ENCODE measurements at regions not wholly inside any gene's neighbourhood (a gene's known extent, or its start where the extent isn't known, plus 50 kb on each side); places are given as distances from the start of the nearest gene placed in this dataset.
A peak's percentile ranks its signal among the peaks of the same experiment; 100 is the strongest.

DNA sequence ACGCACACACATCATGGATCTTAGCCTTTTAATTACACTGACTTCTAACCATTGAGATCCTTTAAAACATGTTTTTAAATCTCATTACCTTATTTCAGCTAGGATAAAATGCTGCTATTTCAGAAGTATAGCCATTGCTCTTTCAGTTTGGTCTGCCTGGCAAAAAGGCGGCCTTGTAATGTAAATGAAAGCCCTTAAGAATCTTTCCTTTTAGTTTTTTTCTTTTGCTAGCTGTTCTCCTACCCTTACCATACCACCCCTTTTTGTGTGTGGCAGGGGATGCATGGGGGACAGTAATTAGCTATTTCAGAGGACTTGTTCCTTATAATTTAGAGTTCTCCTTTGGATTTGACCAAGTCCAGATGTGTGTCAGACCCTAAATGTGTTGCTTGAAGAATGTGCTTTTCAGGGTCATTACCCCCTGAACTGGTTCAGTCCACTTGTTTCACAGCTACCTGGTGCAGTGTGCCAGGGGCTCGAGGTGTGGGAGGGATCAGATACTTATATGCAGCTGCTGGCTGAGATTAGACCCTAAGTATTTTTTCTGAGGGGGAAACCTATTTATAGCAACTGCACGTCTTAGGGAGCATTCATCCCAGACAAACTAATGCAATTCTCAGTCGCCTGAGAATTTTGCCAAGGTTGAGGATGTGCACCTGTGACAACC, 986.8 kb downstream of the NLGN4Y start:
- no peaks in the 10 kb centered on the region for H3K36me3 Mint-ChIP-seq
- H3K4me1 Mint-ChIP-seq: no peaks in the 10 kb centered on the region
- Histone ChIP-seq H3K9me3 (ENCODE audit: control insufficient read depth in 2 of 2, low read length in 2 of 2) (no peaks in the 10 kb centered on the region), H3K27me3 (ENCODE audit: control insufficient read depth, insufficient read depth, low read length) (no peaks in the 10 kb centered on the region), H3K4me1 (ENCODE audit: control insufficient read depth, insufficient read depth, low read length, poor library complexity, severe bottlenecking) (no peaks in the 10 kb centered on the region), H3K27ac (ENCODE audit: insufficient read depth, low read length, poor library complexity, severe bottlenecking) (no peak overlapping the region), H3K36me3 (ENCODE audit: control insufficient read depth, insufficient read depth, low read length) (no peaks in the 10 kb centered on the region), H3K4me3 (ENCODE audit: low read depth, low read length) (no peak overlapping the region)
- no peaks in the 10 kb centered on the region for H3K9me3 Mint-ChIP-seq
- ATAC-seq (ENCODE audit: low read depth in 2 of 2) (no peak), DNase-seq (no peak)
- no peak overlapping the region for H3K27ac Mint-ChIP-seq
- H3K4me3 Mint-ChIP-seq: no peak overlapping the region
- H3K27me3 Mint-ChIP-seq: no peaks in the 10 kb centered on the region

DNA sequence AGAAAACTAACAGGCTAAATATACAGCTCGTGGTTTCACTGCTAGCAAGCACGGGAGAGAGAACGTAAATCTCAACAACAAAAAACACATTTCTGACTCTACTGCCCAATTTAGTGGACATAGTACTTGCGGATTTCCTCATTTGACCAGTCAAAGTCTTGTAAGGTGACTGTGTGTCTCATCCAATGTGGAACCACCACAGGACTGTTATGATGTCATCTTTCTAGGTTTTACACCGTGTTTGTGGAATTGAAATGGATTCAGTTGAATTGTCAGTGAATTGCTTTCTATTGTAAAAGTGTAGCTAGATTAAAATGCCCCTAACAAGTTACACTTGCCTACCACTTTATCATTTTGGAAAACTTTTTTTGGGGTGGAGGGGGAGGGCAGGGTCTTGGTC, 1010.8 kb downstream of the NLGN4Y start:
- H3K36me3 Mint-ChIP-seq: no peaks in the 10 kb centered on the region
- no peaks in the 10 kb centered on the region for H3K36me3 ChIP-seq (ENCODE audit: control insufficient read depth, insufficient read depth, low read length)
- peaks cover 0 to 1% (median 0%) of the 10 kb centered on the region in 7 donors for H3K9me3 Mint-ChIP-seq
- H3K4me1 Mint-ChIP-seq: no peaks in the 10 kb centered on the region
- H3K27ac Mint-ChIP-seq: no peak overlapping the region
- DNase-seq: no peak
- ATAC-seq (ENCODE audit: low read depth in 2 of 2): no peak
- H3K4me1 ChIP-seq (ENCODE audit: control insufficient read depth, insufficient read depth, low read length, poor library complexity, severe bottlenecking): no peaks in the 10 kb centered on the region
- no peak overlapping the region for H3K27ac ChIP-seq (ENCODE audit: insufficient read depth, low read length, poor library complexity, severe bottlenecking)
- no peaks in the 10 kb centered on the region for H3K27me3 ChIP-seq (ENCODE audit: control insufficient read depth, insufficient read depth, low read length)
- H3K4me3 Mint-ChIP-seq: no peak overlapping the region
- no peak overlapping the region for H3K4me3 ChIP-seq (ENCODE audit: low read depth, low read length)
- no peaks in the 10 kb centered on the region for H3K9me3 ChIP-seq (ENCODE audit: control insufficient read depth in 2 of 2, low read length in 2 of 2)
- H3K27me3 Mint-ChIP-seq: no peaks in the 10 kb centered on the region

DNA sequence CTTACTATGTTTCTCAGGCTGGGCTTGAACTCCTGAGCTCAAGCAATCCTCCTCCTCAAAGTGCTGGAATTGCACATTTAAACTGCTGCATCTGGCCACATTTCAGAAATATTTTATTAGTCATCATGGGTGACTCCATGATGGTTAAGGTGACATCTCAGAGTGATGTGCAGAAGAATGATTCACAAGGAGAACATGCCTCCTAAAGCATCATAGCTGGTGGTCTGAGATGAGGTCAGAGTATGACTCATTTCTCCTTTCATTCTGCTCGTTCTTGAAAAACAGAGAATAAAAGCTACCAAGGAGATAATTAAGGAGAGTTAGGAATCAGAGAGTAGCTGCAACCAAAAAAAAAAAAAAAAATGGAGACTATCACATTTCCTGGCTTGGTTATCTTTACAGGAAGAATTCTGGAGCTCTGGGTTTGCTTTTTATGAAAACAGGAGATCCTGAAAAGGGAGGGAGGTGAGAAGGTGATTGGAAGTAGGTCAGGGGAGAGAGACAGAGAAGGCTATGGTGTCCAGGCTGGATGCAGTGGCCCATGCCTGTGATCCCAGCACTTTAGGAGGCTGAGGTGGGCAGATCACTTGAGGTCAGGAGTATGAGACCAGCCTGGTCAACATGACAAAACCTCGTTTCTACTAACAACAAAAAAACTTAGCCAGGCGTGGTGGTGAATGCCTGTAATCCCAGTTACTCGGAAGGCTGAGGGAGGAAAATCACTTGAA, 1011.6 kb downstream of the NLGN4Y start:
- Histone ChIP-seq H3K27ac (ENCODE audit: insufficient read depth, low read length, poor library complexity, severe bottlenecking) (no peak overlapping the region), H3K9me3 (ENCODE audit: control insufficient read depth in 2 of 2, low read length in 2 of 2) (no peaks in the 10 kb centered on the region), H3K4me3 (ENCODE audit: low read depth, low read length) (no peak overlapping the region), H3K4me1 (ENCODE audit: control insufficient read depth, insufficient read depth, low read length, poor library complexity, severe bottlenecking) (no peaks in the 10 kb centered on the region), H3K36me3 (ENCODE audit: control insufficient read depth, insufficient read depth, low read length) (no peaks in the 10 kb centered on the region), H3K27me3 (ENCODE audit: control insufficient read depth, insufficient read depth, low read length) (no peaks in the 10 kb centered on the region)
- DNase-seq (no peak), ATAC-seq (ENCODE audit: low read depth in 2 of 2) (no peak)
- Mint-ChIP-seq H3K27me3 (no peaks in the 10 kb centered on the region), H3K4me3 (no peak overlapping the region), H3K27ac (no peak overlapping the region), H3K36me3 (no peaks in the 10 kb centered on the region), H3K9me3 (no peaks in the 10 kb centered on the region), H3K4me1 (no peaks in the 10 kb centered on the region)

DNA sequence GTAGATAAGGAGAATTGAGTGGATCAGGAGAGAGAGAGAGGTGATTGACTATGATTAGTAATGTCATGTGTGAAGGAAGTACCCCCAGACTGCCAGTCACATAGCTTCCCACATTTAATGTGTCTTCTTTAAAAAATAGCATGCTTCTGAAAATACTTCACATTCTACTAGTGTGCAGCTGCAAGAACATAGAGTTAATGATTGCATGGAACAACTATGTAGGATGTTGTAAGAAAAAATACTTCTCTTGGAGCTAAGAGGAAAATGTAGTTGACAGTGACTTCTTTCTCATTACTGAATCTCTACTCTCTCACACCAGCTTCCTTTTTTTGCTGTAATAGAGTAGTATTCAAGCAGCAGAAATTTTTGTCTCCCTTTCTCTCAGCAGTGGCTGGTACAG, 1016.2 kb downstream of the NLGN4Y start:
- H3K27ac Mint-ChIP-seq: no peak overlapping the region
- no peak for ATAC-seq (ENCODE audit: low read depth in 2 of 2)

DNA sequence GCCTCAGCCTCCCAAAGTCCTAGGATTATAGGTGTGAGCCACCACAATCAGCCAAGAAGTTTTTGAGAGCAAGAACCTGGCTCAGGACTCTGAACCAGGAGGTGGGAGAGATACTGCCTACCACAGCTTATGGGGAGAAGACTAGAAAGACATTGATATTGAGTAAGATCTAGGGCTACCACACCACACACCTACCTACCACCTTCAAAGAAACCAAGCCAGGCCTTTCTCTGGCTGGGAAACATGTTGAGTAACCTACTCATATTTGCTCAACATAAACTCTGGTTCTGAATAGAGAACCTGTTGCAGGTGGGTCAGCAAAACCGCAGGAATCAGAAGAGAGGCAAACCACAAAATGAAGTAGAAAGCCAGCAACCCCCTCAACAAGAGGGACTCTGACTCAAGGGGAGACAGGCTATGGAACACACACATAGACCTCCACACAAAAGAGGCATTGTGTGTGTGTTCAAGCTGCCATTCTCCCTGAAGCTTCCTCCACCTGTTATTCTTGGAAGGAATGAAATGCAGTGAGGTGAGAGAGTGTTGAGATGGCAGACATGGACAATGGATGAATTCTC, 1021.9 kb downstream of the NLGN4Y start:
- H3K27ac Mint-ChIP-seq: no peak overlapping the region
- Histone ChIP-seq H3K4me1 (ENCODE audit: control insufficient read depth, insufficient read depth, low read length, poor library complexity, severe bottlenecking) (no peaks in the 10 kb centered on the region), H3K27ac (ENCODE audit: insufficient read depth, low read length, poor library complexity, severe bottlenecking) (no peak overlapping the region), H3K36me3 (ENCODE audit: control insufficient read depth, insufficient read depth, low read length) (no peaks in the 10 kb centered on the region), H3K4me3 (ENCODE audit: low read depth, low read length) (no peak overlapping the region), H3K9me3 (ENCODE audit: control insufficient read depth in 2 of 2, low read length in 2 of 2) (no peaks in the 10 kb centered on the region), H3K27me3 (ENCODE audit: control insufficient read depth, insufficient read depth, low read length) (no peaks in the 10 kb centered on the region)
- ATAC-seq (ENCODE audit: low read depth in 2 of 2) (no peak), DNase-seq (no peak)
- H3K36me3 Mint-ChIP-seq: no peaks in the 10 kb centered on the region
- peaks cover 0 to 1% (median 0%) of the 10 kb centered on the region in 7 donors for H3K9me3 Mint-ChIP-seq
- H3K27me3 Mint-ChIP-seq: no peaks in the 10 kb centered on the region
- H3K4me1 Mint-ChIP-seq: no peaks in the 10 kb centered on the region
- no peak overlapping the region for H3K4me3 Mint-ChIP-seq

More for the DNA sequence above, 1016.2 kb downstream of the NLGN4Y start:
- H3K9me3 Mint-ChIP-seq: no peaks in the 10 kb centered on the region
- H3K27me3 Mint-ChIP-seq: no peaks in the 10 kb centered on the region
- Histone ChIP-seq H3K27me3 (ENCODE audit: control insufficient read depth, insufficient read depth, low read length) (no peaks in the 10 kb centered on the region), H3K4me1 (ENCODE audit: control insufficient read depth, insufficient read depth, low read length, poor library complexity, severe bottlenecking) (no peaks in the 10 kb centered on the region), H3K36me3 (ENCODE audit: control insufficient read depth, insufficient read depth, low read length) (no peaks in the 10 kb centered on the region), H3K4me3 (ENCODE audit: low read depth, low read length) (no peak overlapping the region), H3K9me3 (ENCODE audit: control insufficient read depth in 2 of 2, low read length in 2 of 2) (no peaks in the 10 kb centered on the region), H3K27ac (ENCODE audit: insufficient read depth, low read length, poor library complexity, severe bottlenecking) (no peak overlapping the region)
- no peaks in the 10 kb centered on the region for H3K36me3 Mint-ChIP-seq
- DNase-seq: no peak
- H3K4me3 Mint-ChIP-seq: peak overlapping the region in 1 of 4 donors; percentile 82
- H3K4me1 Mint-ChIP-seq: no peaks in the 10 kb centered on the region

DNA sequence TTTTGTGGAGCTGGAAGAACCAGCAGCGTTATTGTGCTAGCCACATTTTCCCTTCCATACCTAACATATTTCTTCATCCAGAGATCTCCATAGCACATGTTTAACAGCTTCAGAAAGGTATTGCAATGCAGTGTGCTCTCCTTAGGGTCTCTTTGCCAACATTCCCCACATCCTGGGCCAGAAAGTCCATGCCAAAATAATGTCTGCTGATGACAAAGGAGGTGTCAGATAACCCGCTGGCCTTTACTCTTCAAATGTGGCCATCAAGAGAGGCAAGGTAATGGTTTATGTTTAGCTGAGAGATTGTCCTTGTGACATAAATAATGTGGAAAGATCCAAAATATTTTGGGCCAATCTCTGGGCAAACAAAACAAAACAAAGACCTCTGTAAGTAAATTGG, 1027.7 kb downstream of the NLGN4Y start:
- no peaks in the 10 kb centered on the region for H3K9me3 ChIP-seq (ENCODE audit: control insufficient read depth in 2 of 2, low read length in 2 of 2)
- H3K4me1 ChIP-seq (ENCODE audit: control insufficient read depth, insufficient read depth, low read length, poor library complexity, severe bottlenecking): no peaks in the 10 kb centered on the region
- no peaks in the 10 kb centered on the region for H3K4me1 Mint-ChIP-seq
- H3K27me3 Mint-ChIP-seq: no peaks in the 10 kb centered on the region
- no peaks in the 10 kb centered on the region for H3K9me3 Mint-ChIP-seq
- no peaks in the 10 kb centered on the region for H3K36me3 Mint-ChIP-seq
- ATAC-seq (ENCODE audit: low read depth in 2 of 2) (no peak), DNase-seq (no peak)
- H3K36me3 ChIP-seq (ENCODE audit: control insufficient read depth, insufficient read depth, low read length): no peaks in the 10 kb centered on the region
- H3K4me3 Mint-ChIP-seq: no peak overlapping the region
- no peak overlapping the region for H3K27ac Mint-ChIP-seq
- no peak overlapping the region for H3K4me3 ChIP-seq (ENCODE audit: low read depth, low read length)
- H3K27me3 ChIP-seq (ENCODE audit: control insufficient read depth, insufficient read depth, low read length): no peaks in the 10 kb centered on the region
- no peak overlapping the region for H3K27ac ChIP-seq (ENCODE audit: insufficient read depth, low read length, poor library complexity, severe bottlenecking)

DNA sequence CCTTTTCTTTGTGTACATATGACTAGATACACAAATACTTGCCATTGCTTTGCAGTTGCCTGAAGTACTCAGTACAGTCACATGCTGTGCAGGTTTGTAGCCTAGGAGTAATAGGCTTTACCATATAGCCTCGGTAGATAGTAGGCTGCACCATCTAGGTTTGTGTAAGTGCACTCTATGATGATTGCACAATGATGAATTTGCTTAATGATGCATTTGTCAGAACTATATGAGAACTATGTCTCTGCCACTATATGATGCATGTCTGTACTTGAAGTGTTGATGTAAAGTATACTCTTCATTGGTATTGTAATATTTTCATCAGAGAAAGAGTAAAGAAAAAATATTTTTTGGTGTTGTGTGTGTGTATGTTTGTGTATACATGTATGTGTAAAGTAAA, 1030.7 kb downstream of the NLGN4Y start:
- no peak overlapping the region for H3K27ac Mint-ChIP-seq
- Histone ChIP-seq H3K36me3 (ENCODE audit: control insufficient read depth, insufficient read depth, low read length) (no peaks in the 10 kb centered on the region), H3K27me3 (ENCODE audit: control insufficient read depth, insufficient read depth, low read length) (no peaks in the 10 kb centered on the region), H3K27ac (ENCODE audit: insufficient read depth, low read length, poor library complexity, severe bottlenecking) (no peak overlapping the region), H3K4me1 (ENCODE audit: control insufficient read depth, insufficient read depth, low read length, poor library complexity, severe bottlenecking) (no peaks in the 10 kb centered on the region), H3K4me3 (ENCODE audit: low read depth, low read length) (no peak overlapping the region), H3K9me3 (ENCODE audit: control insufficient read depth in 2 of 2, low read length in 2 of 2) (no peaks in the 10 kb centered on the region)
- no peak for DNase-seq
- H3K27me3 Mint-ChIP-seq: no peaks in the 10 kb centered on the region
- no peaks in the 10 kb centered on the region for H3K36me3 Mint-ChIP-seq
- ATAC-seq (ENCODE audit: low read depth in 2 of 2): no peak
- H3K9me3 Mint-ChIP-seq: no peaks in the 10 kb centered on the region
- H3K4me1 Mint-ChIP-seq: no peaks in the 10 kb centered on the region
- H3K4me3 Mint-ChIP-seq: no peak overlapping the region

DNA sequence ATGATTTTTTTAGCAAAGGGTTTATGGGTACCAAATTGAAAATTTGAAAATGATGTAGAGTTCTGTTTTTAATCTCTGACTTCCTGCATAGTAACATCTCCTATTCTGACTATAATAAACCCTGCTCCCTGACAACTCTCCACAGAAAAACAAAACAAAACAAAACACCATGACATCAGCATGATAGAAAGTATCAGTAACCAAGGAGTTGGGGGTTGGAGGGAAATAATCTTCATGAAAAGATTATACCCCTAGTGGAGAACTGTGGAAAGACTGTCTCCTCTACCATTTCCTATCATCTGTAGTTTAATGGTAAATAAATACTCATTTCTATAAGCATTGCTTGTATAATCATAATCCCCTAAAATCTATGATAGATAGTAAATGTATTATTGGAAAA, 1034.8 kb downstream of the NLGN4Y start:
- no peaks in the 10 kb centered on the region for H3K36me3 Mint-ChIP-seq
- no peaks in the 10 kb centered on the region for H3K9me3 ChIP-seq (ENCODE audit: control insufficient read depth in 2 of 2, low read length in 2 of 2)
- H3K4me1 ChIP-seq (ENCODE audit: control insufficient read depth, insufficient read depth, low read length, poor library complexity, severe bottlenecking): no peaks in the 10 kb centered on the region
- no peaks in the 10 kb centered on the region for H3K4me1 Mint-ChIP-seq
- ATAC-seq (ENCODE audit: low read depth in 2 of 2): no peak
- H3K27me3 Mint-ChIP-seq: no peaks in the 10 kb centered on the region
- no peaks in the 10 kb centered on the region for H3K9me3 Mint-ChIP-seq
- DNase-seq: no peak
- no peak overlapping the region for H3K4me3 ChIP-seq (ENCODE audit: low read depth, low read length)
- H3K4me3 Mint-ChIP-seq: no peak overlapping the region
- no peak overlapping the region for H3K27ac ChIP-seq (ENCODE audit: insufficient read depth, low read length, poor library complexity, severe bottlenecking)
- no peaks in the 10 kb centered on the region for H3K27me3 ChIP-seq (ENCODE audit: control insufficient read depth, insufficient read depth, low read length)
- no peaks in the 10 kb centered on the region for H3K36me3 ChIP-seq (ENCODE audit: control insufficient read depth, insufficient read depth, low read length)
- H3K27ac Mint-ChIP-seq: no peak overlapping the region
